GM06990 (cell line): ENCODE measurements at regions not wholly inside any gene's neighbourhood (a gene's known extent, or its start where the extent isn't known, plus 50 kb on each side); places are given as distances from the start of the nearest gene placed in this dataset.

Source experiments
- DNase-seq: peaks from one replicate; pipeline ENCODE4 v3.0.0-alpha.2; 2011; ENCODE audit not compliant: insufficient read length; ENCODE audit errors: extremely low read depth
- H3K27me3 ChIP-seq: replicated peaks from 2 replicates; pipeline ENCODE4 v1.6.0; 2011; ENCODE audit warnings: low read length; ENCODE audit not compliant: control insufficient read depth, insufficient read depth
- H3K36me3 ChIP-seq: 2 replicates; pipeline ENCODE4 v1.5.1; 2011; ENCODE audit warnings: low read length; ENCODE audit not compliant: control insufficient read depth, insufficient read depth
- H3K4me3 ChIP-seq: replicated peaks from 2 replicates; pipeline ENCODE4 v1.5.1; 2011; ENCODE audit warnings: low read depth, mild to moderate bottlenecking, control low read depth, low read length
- CTCF ChIP-seq: IDR thresholded peaks from 2 replicates; pipeline ENCODE4 v1.5.1; 2011; ENCODE audit warnings: low read length, control low read depth, mild to moderate bottlenecking, inconsistent platforms; ENCODE audit not compliant: insufficient read depth, poor library complexity, severe bottlenecking

- H3K27me3 ChIP-seq: no peaks in the 10 kb centered on the region
- H3K36me3 ChIP-seq: no peaks in the 10 kb centered on the region
- DNase-seq: no peak
- no peak for TF ChIP-seq CTCF
- H3K4me3 ChIP-seq: no peak overlapping the region
Observed at GRCh38 chr2:221318376-221319130, 253.6 kb downstream of the EPHA4 start.

DNA sequence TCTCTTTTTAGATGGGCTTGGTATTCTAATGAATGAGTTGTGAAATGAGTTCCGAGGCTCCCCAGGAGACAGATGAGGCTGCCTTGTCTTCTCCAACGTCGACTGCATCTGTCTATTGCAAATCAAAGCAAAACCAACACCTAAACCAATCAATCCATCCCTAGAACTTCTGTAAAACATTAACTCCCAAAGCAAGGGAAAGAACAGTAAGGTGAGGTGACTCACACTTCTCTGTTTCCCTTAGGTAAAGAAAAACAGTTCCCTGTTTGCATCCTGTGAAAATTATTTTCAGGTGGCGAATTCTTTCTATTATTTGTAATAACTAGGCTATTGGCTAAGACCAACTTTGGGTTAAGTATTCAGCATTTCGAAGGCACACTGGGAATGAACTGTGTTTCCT is 249.4 kb downstream of the EPHA4 start:
- no peak for TF ChIP-seq CTCF
- no peak for DNase-seq
- Histone ChIP-seq H3K36me3 (no peaks in the 10 kb centered on the region), H3K27me3 (no peaks in the 10 kb centered on the region), H3K4me3 (no peak overlapping the region)

DNA sequence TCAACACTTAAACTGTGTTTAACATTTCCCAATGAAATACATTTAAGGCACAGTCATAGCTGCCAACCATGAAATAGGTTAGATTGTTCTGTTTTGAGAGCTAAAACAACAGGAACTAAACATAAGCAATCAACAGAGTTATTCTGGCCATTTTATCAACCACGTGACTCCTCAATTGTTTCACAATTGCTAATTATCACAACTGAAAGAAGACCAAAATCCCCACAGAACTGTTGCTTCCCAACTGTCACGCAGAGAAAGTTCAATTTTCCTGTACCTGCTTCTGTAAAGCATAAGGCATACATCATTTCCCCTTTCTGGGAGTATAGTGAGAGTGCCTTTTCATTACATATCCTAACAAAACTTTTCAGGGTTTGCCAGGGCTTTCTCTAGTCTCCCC is 248.6 kb downstream of the EPHA4 start:
- Histone ChIP-seq H3K36me3 (no peaks in the 10 kb centered on the region), H3K4me3 (no peak overlapping the region), H3K27me3 (no peaks in the 10 kb centered on the region)
- TF ChIP-seq CTCF: no peak
- no peak for DNase-seq

GRCh38 chr2:221330436-221330835 is 241.7 kb downstream of the EPHA4 start:
- no peak for TF ChIP-seq CTCF
- Histone ChIP-seq H3K27me3 (no peaks in the 10 kb centered on the region), H3K36me3 (no peaks in the 10 kb centered on the region), H3K4me3 (no peak overlapping the region)
- DNase-seq: no peak

DNA sequence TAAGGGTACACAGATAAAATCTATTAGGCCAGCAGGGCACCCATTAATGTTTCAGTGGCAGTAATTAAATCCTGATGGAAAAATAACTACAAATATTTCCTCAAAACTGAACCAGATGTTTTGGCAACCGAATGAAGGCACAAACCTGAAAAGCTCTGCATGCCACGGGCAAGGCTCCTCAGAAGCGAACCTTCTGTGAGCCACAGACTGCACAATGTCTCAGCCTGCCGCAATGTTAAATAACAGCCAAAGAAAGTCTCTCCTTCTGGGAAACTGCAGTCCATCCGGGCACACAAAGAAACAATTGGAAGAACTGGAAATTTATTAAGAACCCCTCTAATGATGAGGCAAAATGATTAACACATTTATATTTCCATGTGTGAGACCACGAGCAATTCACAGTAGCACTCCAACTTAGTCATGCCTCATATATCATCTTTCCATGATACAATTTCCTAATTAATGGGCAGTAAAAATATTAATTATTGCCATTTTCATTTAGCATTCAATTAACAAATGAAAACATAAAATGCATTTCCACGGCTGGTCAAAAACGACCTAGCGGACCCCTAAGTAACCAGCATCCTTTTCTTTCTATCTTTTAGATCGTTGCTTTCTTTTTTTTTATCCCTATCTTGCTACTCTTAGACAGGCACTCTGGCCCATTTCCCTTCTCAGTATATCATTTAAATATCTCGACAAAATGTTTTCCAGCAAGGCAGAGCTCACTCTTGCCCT is 237.5 kb downstream of the EPHA4 start:
- Histone ChIP-seq H3K36me3 (no peaks in the 10 kb centered on the region), H3K4me3 (no peak overlapping the region), H3K27me3 (no peaks in the 10 kb centered on the region)
- TF ChIP-seq CTCF: no peak
- no peak for DNase-seq
